HG03135 (cell line): ENCODE measurements at regions not wholly inside any gene's neighbourhood (a gene's known extent, or its start where the extent isn't known, plus 50 kb on each side); places are given as distances from the start of the nearest gene placed in this dataset.

ENCODE experiments used
- ATAC-seq: cut with Tn5 transposase; IDR thresholded peaks from one replicate; pipeline ENCODE4 v1.9.1; 2021; ENCODE audit warnings: mild to moderate bottlenecking, moderate library complexity; ENCODE audit not compliant: unreplicated experiment

DNA sequence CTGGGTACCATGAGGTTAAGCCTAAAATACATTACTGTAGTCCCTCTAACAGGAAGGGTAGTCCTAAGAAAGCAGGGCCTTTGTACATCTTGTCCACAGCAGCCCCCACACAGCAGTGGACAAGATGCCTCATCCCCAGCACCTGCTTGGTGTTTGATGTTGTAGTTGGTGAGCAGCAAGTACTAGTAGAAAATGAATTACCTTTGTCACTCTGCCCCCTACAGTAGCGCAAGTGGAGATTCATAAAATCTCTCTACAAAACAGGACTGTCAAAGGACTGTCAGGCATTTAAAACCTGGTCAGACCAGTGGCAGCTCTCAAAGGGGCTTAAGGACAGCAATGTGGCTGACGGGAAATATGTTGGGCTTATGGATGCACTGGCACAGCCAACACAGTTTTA lies 122.5 kb downstream of the TMEM174 start:
- no peak for ATAC-seq

DNA sequence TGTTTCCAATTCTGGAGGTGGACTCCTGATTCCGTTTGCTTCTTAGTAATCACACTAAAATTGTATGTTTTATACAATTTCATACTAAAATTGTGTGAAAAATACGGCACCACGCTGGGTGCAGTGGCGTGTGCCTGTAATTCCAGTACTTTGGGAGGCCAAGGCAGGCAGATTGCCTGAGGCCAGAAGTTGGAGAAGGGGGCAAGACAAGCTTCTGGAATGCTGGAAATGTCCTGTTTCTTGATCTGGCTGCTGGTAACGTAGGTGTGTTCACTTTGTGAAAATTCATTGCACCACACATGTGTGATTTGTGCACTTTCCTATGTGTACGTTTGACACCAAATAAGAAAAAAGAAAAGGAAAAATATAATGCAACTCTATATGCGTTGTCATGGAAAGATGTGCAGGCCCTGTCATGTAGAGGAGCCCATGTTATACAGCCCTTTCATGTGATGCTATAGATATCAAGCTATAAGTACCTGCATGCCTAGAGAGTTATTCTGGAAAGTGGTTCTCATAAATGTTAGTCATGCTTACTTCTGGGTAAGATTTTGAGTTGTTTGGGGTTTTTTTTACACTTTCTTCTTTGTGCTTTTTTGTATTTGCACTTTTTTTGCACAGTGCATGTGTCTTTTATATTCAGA lies 119.9 kb downstream of the TMEM174 start:
- ATAC-seq, result no peak

DNA sequence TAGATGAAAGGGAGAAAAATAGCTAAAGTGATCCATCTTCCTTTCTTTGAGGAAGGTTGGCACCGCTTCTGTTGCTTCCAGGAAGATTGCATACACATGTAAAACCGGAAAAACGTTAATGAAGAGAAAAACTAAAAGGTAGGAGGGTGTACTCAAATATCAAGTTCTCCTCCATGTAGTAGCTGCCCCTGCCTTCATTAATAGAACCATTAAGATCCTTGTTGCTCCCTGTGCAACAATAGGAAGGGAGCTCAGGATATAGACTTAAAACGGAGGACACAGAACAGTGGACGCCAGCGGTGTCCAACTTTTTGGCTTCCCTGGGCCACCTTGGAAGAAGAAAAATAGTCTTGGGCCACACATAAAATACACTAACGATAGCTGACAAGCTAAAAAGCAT lies 118.9 kb downstream of the TMEM174 start:
- ATAC-seq, result no peak

DNA sequence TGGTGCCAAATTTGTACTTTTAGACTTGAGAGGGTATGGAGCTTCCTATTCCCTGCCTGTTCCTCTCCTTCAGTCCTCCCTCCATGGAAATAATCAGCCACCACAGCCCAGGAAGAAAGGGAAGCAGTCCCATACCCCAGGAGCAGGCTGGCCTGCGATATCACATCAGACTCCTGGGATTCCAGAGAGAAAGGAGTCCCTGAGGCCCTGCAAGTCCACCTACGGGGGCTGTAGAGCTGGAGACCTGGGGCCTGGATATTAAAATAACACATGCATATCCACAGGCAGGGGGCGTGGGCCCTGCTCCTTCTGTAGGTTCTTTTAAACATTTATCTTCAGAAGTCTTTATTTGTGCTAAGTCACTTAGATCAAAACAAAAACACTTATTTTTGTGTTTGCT lies 117.2 kb downstream of the TMEM174 start:
- no peak for ATAC-seq

DNA sequence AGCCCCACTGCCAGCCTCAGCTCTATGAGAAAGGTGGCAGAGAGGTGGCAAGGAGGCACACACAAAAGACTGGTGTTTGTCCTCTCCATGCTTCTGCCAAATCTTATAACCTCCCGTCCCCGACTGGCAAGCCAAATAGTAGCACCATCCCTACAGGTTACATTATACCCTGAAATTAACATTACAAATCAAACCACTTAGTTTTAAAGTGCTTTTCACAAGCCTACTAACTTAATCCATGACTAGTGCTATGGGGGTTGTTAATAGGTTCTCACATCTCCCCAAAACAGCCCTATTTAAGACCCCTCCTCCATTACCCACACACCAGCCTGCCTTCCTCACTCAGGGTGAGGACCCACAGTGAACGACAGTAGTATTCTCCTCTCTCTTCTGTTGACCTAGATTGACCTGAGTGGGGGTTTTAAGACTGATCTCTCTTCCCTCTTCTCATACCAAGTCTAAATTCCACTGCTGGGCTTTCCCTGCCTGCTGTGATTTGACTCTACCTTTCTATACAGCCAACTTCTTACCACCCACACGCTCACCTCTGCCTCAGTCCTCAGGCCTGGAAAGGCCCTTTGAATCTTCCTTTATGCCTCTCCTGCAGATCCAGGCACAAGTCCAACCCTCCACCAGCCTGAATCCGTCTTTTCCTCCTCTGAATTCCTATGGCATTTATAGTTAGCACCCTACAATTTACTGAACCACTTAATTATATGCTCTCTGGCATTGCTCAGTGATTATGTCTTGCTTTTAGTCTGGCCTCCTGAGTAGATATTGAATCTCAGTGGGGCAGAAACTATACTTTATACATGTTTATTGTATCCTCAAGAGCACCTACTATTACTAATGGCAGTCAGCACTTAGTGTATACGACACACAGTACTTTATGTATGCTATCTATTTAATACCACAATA lies 116.1 kb downstream of the TMEM174 start:
- ATAC-seq, result no peak

DNA sequence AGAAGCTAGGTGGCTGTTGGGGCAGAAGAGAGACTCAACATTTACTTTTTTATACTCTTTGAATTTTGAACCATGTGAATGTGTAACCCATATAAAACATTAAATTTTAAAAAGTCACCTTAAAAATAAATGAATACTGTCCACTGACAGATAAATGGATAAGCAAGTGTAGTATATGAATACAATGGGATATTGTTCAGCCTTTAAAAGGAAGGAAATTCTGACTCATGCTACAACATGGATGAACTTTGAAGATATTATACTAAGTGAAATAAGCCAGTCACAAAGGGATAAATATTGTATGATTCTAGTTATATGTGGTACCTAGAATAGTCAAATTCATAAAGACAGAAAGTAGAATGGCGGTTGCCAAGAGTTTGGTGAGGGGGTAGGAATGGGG lies 113.9 kb downstream of the TMEM174 start:
- no peak for ATAC-seq

DNA sequence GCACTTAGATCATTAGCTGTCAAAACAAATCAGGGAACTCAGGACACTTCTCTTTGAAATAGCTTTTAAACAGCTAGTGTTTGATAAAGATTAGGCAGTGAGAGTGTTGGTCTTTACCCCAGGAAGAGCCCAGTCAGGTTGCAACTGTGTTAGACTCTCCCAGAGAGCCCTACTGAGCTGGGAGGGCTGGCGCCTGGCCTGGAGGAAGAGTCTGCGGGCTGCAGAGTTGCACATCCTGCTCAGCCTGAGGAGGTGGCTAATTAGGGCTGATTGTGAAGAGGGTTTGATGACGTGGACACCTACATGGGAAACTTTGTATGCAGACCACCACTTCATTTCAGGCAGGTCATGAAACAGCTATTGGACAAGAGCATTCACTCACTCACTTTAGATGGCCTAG lies 112.0 kb downstream of the TMEM174 start:
- ATAC-seq, result no peak

DNA sequence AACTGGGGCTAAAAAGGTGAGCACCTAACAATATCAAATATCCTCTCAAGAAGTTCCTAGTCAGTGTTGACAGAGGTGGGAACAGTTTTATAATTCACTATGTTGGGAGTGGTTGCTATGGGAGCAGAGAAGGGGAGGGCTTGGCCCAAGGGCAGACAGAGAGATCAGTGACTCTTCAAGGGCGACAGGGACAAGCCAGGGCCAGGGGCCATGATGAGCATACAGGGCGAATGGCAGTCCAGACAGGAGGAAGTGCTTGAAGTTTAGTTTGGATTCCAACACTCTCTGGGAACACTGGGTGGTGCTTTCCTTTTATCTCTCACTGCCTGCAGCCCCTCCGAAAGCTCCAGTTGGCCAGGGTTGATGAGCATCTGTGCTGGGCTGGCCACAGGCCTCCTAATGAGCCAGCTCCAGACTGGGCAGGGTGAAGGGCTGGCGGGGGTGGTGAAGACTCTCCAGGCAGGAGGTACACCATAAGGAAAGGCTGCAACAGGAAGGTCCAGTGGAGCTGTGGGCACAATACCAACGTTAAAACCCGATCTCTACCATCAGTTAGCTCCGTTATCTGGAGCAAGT lies 111.3 kb downstream of the TMEM174 start:
- no peak for ATAC-seq

DNA sequence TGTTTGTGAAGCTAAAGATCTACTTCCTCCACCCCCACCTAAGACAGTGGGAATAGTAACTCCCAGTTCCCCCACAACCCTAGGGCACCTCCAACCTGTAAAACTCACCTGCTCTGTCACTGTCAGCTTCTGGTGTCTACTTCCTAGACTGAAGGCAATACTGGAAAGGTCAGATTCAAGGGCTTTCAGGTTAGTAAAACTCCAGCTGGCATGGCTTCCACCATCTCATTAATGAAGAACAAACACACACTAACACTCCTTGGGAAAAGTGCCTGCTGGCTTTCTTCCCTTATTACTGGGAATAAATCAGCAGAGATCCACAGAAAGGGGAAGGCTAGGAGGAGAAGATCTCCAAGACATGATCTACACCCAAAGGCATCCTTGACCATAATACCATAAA lies 109.9 kb downstream of the TMEM174 start:
- no peak for ATAC-seq

DNA sequence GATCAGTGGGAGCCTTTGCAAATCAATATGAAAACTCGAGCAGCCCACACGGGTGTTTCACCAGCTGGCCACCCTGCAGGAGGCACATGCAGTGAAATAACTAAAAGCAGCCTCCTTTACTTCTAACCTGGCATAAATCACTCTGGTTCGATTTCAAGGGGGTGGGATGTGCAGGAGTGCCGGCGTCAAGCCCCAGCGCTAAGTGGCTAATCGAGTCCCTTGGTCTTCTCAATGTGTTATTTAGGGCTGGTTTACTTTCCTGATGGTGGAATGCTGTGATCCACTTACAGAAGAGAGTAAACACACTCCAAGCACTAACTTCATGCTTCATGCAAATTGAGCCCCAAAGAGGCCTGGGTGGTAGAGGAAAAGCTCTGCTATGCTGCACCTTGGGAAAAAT lies 109.4 kb downstream of the TMEM174 start:
- no peak for ATAC-seq

DNA sequence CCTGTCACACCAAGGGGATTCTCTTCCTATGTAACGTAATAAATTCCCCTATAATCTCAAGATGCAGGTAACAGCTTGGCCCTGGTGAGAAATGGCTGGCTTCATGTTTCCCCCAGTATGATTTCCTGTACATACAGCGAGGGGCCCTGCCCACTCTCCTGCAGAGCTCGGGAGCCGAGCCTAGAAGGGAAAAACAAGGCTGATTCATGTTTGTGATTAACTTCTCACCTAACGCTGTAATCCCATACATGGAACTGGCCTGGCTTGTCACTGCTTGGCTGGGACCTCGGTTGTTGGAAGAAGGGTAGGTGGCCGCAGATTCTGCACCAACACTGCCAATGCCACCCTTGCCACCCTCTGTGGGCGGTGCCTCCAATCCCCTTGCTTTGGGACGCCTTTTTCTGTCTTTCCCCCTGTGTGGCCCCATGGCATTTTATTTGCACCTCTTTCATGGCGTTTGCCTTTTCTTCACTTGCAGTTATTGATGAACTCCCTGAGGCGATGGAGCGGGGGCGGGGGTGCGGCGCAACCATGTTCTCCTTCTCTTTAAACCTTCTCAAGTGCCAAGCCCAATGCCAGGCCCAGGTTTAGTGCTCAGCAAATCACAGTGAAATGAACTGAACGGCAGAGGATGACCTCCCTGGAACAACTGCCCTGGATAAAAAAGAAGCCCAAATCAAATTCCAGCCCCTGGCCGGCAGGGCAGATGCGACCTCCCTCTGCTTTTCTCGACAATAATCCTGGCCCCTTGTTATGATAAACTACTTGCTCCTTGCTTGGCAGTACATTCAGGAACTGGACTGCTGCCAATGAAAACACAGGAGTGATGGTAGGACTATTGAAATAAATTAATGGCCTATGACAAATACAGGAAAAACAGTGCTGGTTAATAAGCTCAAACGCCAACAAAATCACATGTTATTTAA lies 108.1 kb downstream of the TMEM174 start:
- no peak for ATAC-seq

DNA sequence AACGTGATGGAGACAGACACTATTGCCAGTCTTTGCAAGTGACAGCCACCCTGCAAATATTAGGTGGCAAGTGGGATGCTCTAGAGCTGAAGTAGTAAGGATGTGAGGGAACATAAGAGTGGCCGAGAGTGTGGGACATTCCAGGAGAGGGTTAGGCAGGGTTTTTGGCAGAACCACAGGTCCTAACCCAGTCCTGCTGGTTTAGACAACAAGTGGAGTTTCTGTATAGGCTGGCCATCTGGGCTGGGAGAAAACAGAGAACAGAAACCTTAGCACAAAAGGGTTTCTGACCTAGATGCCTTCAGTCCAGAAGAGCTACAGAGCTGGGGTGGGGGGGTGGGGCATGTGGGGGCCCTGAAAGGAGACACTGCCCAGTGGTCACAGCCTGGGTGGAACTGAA lies 107.4 kb downstream of the TMEM174 start:
- ATAC-seq, result no peak

DNA sequence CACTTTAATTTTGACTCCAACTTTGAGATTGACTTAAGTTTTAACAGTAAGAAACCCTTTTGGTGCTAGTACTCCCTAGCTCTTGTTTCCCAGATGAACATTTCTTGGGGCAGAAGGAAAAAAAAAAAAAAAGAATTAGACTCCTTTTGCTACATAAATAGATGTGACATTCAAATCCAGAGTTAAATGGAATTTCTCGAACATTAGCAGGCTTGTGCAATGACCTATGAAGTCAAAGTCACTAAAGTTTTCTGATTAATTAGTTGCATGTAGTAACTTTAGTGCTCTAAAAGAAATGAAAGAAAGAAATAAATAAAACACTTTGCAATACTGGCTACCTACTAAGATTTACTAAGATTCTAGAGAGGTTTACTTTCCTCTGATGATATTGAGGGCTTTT lies 106.8 kb downstream of the TMEM174 start:
- ATAC-seq, result no peak

DNA sequence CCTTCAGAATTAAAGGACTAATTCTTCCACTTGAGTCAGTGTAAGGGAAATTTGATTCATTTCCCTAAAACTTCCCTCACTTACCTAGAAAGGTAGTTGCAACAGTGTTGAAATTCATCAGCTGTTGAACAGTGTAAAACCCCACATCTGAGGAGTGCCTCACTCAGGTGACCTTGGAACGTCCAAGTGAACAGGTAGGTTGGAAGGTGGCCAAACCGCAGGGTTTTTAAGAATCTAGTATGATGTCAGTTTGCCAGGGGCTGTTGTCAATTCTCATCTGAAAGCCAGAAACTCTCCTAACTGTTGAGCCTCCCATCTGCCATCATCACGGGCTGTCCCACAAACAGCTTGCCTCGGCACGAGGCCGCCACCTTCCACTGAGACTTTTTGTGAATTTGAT lies 105.7 kb downstream of the TMEM174 start:
- no peak for ATAC-seq

DNA sequence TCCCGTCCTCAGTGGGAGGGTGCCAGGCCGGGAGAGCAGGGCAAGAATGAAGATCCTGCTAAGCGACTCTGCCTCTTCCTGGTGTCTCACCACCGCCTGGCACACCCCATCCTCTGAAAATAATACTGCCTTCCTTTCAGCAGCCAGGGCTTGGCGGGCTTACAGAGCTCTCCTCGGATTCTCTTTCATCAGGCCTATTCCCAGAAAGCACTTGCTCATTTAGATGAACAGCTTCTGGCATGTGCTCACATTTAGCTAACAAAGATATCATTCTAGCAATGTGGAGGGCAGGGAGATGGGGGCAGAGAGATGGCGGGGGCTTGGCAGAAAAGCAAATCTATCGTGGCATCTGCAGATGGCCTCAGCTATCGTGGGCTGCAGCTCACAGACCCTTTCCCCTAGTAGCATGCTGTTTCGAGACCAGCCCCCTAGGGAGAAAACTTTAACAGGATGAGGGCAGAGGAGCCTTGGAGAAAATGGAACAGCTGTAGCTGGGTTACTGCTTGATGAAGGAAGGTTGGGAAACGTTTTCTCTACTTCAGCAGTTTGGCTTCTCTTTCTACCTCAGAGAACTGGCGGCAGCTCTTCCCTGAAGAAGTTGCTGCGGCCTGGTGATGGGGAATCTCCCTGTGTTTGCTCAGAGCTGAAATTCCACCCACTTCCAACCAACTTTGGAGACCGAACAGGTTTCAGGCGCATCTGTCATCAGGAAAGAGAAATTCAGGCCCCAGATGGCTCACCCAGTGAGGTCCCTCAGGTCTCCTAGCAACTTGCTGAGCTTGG lies 102.1 kb downstream of the TMEM174 start:
- ATAC-seq, result no peak

DNA sequence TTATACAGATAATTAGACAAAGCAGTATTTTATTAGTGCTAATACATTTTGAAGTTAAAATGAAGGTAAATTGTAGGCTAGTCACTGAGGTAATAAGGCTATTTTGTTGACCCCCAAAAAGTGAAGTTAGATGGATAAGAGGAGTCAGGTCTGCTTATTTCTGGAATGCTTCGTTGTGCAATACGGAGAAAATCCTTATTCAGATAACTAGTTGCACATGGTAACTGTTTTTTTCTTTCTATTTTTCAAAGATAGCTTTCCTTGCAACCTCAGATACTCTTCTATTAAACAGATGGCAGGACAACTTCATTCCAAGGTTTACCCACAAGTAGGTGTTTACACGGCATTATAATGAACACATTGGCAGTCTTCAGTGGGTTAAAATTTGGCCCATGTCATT lies 101.1 kb downstream of the TMEM174 start:
- ATAC-seq, result no peak

DNA sequence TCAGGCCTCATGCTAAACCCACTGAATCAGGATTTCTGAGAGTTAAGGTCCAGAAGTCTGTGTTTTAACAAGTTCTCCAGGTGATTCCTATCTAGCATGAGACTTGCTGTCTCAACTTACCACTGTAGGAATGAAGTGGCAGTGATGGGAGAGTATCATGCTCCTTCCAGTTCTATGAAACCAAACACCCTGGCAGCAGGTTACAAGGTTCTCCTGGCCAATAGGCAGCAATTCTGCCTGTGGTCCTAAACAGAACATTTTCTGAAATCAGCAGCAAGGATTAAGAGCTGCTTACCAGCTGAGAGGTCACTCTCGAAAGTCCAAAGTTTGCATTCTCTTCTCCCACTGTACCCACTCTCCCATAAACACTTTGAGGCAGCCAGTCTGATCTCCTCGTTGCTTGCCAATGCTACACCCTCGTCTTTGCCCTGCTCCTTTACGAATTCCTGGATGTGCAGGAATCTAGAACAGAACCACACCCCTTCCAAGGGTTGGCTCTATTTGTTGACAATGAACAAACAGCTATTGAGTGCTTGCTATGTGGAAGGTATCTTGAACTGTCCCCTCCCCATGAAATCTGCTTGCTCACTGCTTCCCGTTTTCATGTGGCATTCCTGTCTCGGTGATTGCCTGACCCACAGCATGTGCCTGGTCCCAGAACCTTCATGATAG lies 100.5 kb downstream of the TMEM174 start:
- no peak for ATAC-seq

DNA sequence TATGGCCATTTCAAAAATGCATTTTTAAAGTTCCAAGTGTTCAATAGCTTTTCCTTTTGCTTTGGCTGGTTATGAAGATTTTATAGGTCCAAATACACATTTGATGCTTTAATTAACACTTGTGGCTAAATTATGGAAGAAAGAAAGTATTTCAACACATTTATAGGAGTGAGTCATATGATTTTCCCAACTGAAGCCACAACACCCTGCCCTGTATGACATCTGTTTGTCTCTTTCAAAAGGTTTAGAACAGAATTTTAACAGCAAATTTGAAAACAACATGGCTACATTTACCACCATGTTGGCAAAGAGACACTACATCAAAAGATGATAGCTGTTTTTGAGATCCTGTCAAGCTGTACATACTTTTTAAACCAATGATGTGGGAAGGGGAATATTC lies 99.4 kb downstream of the TMEM174 start:
- no peak for ATAC-seq

DNA sequence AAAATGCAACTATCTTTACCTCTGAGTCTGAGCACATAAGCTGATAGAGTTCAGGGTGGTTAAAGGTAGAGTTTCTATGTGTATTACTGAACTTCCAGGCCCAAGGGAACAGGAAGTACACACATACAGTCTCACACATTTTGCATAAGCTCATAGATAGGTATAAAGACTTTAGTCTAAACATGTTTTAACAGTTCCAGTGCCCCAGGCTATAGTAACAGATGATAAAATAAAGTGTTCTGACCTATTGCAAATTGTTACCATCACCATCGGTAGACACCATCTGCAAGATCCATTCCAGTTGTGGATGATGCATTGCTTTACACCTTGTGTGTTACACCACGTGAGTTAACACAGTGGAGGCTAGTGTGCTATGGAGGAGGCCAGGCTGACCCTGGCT lies 95.8 kb downstream of the TMEM174 start:
- no peak for ATAC-seq
